Upper lobe of left lung (tissue), 4 donors: ENCODE measurements at regions not wholly inside any gene's neighbourhood (a gene's known extent, or its start where the extent isn't known, plus 50 kb on each side); places are given as distances from the start of the nearest gene placed in this dataset.

Experiments
- POLR2A ChIP-seq, 4 donors: fragments of 450-650 bp; IDR thresholded peaks; one replicate each; pipeline ENCODE4 v1.5.1; 2016 to 2017; ENCODE audit warnings: antibody characterized with exemption in 4 of 4, mild to moderate bottlenecking in 2 of 4
- POLR2AphosphoS5 ChIP-seq, 2 donors: sonication (generic); formaldehyde crosslinking; IDR thresholded peaks; one replicate each; pipeline ENCODE4 v1.5.1; 2017; ENCODE audit warnings: antibody characterized with exemption in 2 of 2
- TF ChIP-seq, protein P1 (sequence below), 6 experiments: fragments of 450-650 bp in 4 of 6; fragments of 200-600 bp in 2 of 6; sonication (generic) in 2 of 6; IDR thresholded peaks; one replicate each; pipeline ENCODE4 v1.5.1; 2016 to 2019; ENCODE audit warnings: antibody characterized with exemption in 6 of 6

DNA sequence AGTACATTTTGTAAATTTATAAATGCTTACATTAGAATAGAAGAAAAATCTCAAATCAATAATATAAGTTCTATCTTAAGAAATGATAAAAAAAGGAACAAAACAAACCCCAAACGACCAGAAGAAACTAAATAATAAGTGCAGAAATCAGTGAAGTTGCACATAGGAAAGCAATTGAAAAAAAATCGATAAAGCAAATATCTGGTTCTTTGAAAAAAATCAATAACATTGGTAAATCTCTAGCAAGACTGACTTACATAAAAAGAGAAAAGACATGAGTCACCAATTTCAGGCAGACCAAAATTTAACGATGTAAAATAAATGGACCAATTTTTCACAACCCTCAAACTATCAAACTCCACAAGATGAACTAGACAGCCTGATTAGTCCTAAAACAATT lies 249.9 kb upstream of the HDAC4 start:
- TF ChIP-seq, protein P1, sequence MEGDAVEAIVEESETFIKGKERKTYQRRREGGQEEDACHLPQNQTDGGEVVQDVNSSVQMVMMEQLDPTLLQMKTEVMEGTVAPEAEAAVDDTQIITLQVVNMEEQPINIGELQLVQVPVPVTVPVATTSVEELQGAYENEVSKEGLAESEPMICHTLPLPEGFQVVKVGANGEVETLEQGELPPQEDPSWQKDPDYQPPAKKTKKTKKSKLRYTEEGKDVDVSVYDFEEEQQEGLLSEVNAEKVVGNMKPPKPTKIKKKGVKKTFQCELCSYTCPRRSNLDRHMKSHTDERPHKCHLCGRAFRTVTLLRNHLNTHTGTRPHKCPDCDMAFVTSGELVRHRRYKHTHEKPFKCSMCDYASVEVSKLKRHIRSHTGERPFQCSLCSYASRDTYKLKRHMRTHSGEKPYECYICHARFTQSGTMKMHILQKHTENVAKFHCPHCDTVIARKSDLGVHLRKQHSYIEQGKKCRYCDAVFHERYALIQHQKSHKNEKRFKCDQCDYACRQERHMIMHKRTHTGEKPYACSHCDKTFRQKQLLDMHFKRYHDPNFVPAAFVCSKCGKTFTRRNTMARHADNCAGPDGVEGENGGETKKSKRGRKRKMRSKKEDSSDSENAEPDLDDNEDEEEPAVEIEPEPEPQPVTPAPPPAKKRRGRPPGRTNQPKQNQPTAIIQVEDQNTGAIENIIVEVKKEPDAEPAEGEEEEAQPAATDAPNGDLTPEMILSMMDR (IDR thresholded peaks at IDR 0.05) = no peak
- TF ChIP-seq POLR2A (IDR thresholded peaks at IDR 0.05) (no peak), POLR2AphosphoS5 (IDR thresholded peaks at IDR 0.05) (no peak)
